RWPE1 (cell line): ENCODE measurements at regions not wholly inside any gene's neighbourhood (a gene's known extent, or its start where the extent isn't known, plus 50 kb on each side); places are given as distances from the start of the nearest gene placed in this dataset.

Experiments used
- CTCF ChIA-PET: fragments of 350-600 bp; sonication (Branson Sonifier 250); formaldehyde crosslinking; extraction: SDS; loops from one replicate; lab custom pipeline; 2021; lab: Yijun Ruan, JAX
- POLR2A ChIA-PET: fragments of 400-600 bp; formaldehyde crosslinking; extraction: SDS; loops from one replicate; lab custom pipeline; 2020; ENCODE audit warnings: antibody characterized with exemption; ENCODE audit not compliant: low non-redundant PET; lab: Yijun Ruan, JAX
- DNase-seq: peaks from one replicate; pipeline ENCODE4 v3.0.0; 2012; ENCODE audit warnings: low spot score
- H3K27ac ChIP-seq: fragments of 450-650 bp; 2 replicates; pipeline ENCODE4 v1.5.1; 2017
- CTCF ChIP-seq: fragments of 450-650 bp; conservative IDR thresholded peaks from 2 replicates; pipeline ENCODE4 v1.5.1; 2017; ENCODE audit warnings: low read depth, mild to moderate bottlenecking

GRCh38 chr4:111701102-111701501 is 444.2 kb upstream of the FAM241A start:
- CTCF ChIA-PET = no interaction called here
- no peak overlapping the region for H3K27ac ChIP-seq
- POLR2A ChIA-PET = no interaction called here
- TF ChIP-seq CTCF = no peak
- no peak for DNase-seq

- CTCF ChIA-PET = no interaction called here
Observed at GRCh38 chr4:111707491-111707890, 437.8 kb upstream of the FAM241A start.

GRCh38 chr4:111712093-111712677 is 433.1 kb upstream of the FAM241A start:
- TF ChIP-seq CTCF = no peak
- ChIA-PET CTCF (no interaction called here), POLR2A (no interaction called here)
- DNase-seq = no peak
- H3K27ac ChIP-seq = no peak overlapping the region

More at GRCh38 chr4:111707491-111707890, 437.8 kb upstream of the FAM241A start:
- POLR2A ChIA-PET = no interaction called here
- no peak for TF ChIP-seq CTCF
- no peak for DNase-seq
- no peak overlapping the region for H3K27ac ChIP-seq

GRCh38 chr4:111713276-111713675 is 432.0 kb upstream of the FAM241A start:
- ChIA-PET CTCF (interaction anchor here (0.9 kb wide), 1 partner anchor 108 kb away, joined by 4 read pairs; no protein-coding TSS in a partner anchor), POLR2A (no interaction called here)
- no peak for DNase-seq
- TF ChIP-seq CTCF = no peak
- no peak overlapping the region for H3K27ac ChIP-seq

- POLR2A ChIA-PET = no interaction called here
- TF ChIP-seq CTCF = no peak
Observed at GRCh38 chr4:111717921-111718320, 427.3 kb upstream of the FAM241A start.

GRCh38 chr4:111718763-111719559 is 426.3 kb upstream of the FAM241A start:
- POLR2A ChIA-PET = no interaction called here
- no peak overlapping the region for H3K27ac ChIP-seq
- TF ChIP-seq CTCF = no peak
- DNase-seq = no peak
- CTCF ChIA-PET = interaction anchor here (0.6 kb wide), 1 partner anchor 87 kb away, joined by 3 read pairs; no protein-coding TSS in a partner anchor

More at GRCh38 chr4:111717921-111718320, 427.3 kb upstream of the FAM241A start:
- DNase-seq = no peak
- no peak overlapping the region for H3K27ac ChIP-seq
- CTCF ChIA-PET = no interaction called here
